NCI-H226 (cell line): ENCODE measurements at regions not wholly inside any gene's neighbourhood (a gene's known extent, or its start where the extent isn't known, plus 50 kb on each side); places are given as distances from the start of the nearest gene placed in this dataset.
A peak's percentile ranks its signal among the peaks of the same experiment; 100 is the strongest.

Experiments used
- DNase-seq: peaks from one replicate; pipeline ENCODE4 v3.0.0-alpha.2; 2015

DNA sequence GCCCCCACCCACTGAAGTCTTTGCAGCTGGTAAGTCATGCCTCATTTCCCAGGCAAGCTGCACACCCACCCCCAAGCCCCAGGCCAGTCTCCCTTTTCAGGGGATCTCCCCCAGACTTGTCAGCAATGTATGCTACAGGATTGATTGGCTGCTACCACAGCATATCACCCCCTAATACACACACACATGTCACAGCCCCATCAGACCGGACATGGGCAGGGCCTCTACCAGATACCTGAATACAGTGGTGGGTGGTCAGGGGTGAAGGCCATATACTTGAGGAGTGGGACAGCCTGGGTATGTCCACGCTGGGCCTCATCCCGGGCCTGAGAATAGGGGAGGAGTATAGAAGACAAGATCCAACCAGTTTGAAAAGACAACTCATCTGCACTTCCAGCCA, 63.4 kb upstream of the ARAP3 start:
- no peak for DNase-seq

DNA sequence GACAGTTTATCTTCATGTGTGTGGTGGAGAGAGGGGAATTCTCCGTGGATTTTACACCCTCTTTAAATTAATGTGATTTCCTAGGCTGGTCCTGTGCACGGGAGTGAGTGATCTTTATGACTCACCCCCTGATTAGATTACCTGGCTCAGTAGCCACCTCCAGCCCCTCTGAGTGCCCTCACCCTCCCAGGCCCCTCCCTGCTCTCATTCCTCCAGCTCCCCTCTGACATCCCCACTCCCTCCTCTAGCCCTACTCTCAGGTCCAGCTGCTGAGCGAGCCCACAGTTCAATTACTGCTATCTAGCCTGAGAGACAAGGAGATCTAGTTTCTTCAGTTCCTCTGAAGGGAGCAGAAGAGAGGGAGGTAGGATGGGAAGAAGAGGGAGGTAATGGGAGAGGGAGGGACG, 61.8 kb upstream of the ARAP3 start:
- DNase-seq = no peak

DNA sequence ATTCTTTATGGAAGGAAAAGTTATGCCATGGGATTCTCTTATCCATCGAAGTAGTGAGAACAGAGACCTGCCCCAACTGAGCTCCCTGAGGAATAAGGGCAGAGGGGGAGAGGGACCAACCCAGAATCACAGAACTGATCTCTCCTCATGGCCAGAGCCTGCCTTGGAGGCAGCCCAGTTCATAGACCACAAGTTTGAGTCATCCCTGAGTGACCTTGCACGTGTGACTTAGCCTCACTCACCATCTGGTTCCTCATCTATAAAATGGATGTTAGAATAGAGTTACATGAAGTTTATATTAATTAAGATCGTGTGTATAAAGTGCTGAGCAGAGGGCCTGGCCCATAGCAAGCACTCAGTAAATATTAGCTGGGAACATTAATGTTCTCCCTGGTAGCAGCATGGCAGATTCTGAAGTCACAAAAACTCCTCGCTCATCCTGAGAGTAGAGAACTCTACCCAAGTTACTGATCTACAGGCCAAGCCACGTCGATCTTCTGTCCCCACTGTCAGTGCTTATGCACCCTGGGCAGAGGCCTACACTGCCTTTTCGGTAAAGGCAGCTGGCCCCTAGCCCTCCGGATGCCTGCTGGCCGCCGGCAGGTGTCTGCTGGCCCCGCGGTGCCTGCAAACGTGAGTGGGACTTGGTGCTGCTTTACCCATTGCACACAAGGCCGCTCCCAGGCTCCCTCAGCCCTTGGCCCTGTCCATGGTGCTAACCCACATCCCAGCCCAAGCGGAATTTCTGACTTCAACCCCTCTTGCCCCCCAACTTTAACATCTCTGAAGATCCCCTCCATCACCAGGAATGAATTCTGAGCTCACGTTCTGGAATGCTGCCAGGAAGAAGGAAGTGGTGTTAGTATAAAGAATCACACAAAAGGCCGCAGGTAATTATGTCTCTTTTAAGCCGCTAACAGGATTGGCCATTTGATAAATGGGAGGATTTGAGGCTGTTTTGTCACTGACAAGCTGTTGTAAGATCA, 61.1 kb upstream of the ARAP3 start:
- DNase-seq = peak; percentile 22

DNA sequence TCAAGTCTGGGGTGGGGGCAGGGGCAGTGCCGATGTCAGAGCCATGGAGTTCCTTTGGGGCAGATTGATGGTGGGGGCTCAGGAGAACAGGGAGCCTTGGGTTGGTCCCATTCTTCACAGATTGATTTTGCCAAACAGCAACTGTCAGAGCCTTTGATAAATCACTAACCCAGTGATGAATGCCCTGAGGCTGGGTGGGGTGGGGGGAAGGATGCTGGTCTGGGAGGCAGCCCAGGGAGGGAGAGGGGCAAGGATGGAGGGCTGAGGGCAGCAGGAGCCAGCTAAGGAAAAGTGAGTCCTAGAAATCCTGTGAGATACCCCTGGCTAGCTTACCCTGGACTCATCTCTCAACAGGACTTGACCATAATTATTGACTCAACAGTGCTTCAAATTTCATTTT, 60.1 kb upstream of the ARAP3 start:
- DNase-seq = no peak

DNA sequence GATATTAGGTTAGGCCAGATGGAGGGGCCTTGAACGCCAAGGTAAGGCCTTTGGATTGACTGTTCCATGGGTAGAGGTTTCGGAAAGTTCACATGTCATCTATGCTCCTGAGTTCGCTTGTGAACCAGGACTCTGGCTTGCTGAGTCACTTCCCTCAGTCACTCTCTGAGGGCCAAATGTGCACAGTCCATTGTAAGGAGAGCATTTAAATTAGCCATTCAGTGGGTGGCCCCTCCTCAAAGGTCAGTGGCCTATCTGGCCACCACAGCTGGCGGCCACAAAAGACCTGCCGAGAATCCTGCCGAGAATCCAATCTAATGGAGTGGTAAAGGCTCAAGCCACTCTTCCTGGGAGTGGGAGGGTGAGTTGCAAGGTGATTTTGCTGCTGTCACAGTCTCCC, 58.9 kb upstream of the ARAP3 start:
- DNase-seq = no peak

DNA sequence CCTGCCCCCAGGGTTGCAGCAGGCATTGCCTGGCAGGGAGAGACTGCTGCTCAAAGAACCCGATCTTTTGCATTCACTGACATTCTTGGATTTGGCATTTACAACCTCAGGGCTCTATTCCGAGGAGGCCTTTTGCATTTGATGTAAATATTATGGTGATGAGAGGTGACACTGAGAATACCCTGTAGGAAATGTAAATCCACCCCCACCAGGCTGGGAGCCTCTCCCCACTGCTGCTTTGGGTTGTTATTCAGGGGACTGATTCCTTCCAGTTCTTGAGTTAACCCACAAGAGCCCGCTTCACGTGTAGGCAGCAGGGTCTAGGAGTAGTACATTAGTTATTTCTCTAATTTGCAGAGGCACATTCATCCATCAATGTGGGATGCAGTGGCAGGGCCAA, 55.5 kb upstream of the ARAP3 start:
- no peak for DNase-seq

DNA sequence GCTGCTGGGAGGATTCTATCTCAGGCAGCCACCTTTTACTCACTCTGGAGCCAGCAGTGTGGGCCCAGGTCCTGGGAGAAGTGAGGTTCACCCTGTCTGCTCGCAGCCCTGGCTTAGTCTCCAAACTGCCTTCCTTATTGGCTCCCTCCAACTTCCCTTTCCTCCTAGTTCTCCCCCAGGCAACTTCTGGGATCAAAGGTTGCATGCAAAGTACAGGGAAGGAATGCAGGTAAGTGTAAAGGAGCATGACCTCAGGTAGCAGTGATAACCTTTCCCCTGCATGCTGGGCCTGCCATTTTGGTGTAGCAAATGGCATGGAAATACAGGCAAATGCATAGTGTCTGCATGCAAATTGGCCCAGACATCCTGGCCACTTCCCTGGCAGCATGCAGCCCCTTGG, 53.8 kb upstream of the ARAP3 start:
- DNase-seq = no peak

DNA sequence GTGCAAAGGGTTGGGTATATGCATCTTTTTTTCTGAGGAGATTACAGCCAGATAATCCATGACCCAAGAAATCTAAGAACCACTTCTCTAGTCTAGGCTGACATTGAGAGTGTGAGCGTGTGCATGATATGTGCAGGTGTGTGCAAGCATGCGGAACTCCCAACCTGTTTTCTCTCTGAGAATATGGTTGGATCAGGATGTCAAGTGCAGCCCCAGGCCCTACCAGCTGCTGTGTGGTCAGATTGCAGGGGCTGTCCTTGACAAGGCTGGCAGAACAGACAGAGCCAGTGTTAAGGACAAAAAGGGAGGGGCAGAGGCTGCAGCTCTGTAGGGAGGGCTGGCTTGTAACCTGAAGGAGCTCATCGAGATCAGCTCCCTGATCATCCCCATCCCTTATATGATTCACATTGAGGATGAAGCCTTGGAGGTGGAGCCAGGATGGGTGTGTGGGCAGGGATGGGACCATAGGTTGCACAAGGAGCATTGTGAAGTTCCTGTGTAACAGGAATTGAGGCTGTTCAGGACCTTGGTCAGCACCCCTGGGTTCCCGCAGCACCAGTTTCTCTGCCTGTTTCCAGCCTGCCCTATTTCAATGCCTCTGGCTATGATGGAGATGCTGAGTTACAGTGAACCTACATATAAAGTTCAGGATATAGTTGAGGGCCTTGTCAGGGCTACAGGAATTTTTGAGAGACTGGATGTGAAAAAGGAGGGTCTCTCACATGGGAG, 52.6 kb upstream of the ARAP3 start:
- DNase-seq = peak; percentile 53

DNA sequence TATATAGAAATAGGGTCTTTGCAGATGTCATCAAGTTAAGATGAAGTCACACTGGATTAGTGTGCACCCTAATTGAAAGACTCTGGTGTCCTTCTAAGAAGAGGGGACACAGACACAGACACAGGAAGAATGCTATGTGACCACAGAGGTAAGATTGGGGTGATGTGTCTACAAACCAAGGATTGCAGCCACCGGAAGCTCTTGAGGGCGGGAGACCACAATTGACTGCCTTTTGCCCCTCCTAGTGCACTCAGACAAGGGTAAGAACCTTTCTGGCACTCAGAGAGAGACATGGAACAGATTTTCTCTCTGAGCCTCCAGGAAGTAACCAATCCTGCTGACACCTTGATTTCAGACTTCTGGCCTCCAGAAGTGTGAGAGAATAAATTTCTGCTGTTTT, 51.2 kb upstream of the ARAP3 start:
- DNase-seq = no peak

DNA sequence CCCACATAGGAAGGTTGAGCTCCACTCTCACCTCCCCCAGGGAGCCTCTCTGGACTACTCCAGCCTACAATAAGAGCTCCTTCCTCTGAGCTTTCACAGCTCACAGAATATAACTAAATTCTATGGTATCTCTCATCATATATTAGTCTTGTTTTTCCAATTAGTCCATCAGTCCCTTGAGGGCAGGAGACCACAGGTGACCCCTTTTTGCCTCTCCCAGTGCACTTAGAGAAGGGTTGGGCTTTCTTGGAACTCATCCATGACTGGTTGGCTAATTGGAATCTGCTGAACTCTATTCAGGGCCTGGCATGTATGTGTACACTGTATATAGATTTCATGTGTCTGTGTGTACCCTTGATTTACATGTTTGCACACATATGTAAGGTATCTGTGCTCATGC, 50.4 kb upstream of the ARAP3 start:
- no peak for DNase-seq
